ENCODE measurements at regions not wholly inside any gene's neighbourhood (a gene's known extent, or its start where the extent isn't known, plus 50 kb on each side); places are given as distances from the start of the nearest gene placed in this dataset.

- peaks cover 0 to 6% of the 10 kb centered on the region in 2 experiments; a peak in 1 of 4 replicates for H3K4me1 ChIP-seq (ENCODE audit: control insufficient read depth in 1 of 2, insufficient read depth in 2 of 2, low read length in 2 of 2)
- ATAC-seq (no peak), DNase-seq (ENCODE audit: low read depth, low spot score) (no peak)
- H3K9me2 ChIP-seq (ENCODE audit: insufficient read depth), result no peaks in the 10 kb centered on the region
- H3K36me3 ChIP-seq (ENCODE audit: control insufficient read depth in 1 of 2, insufficient read depth in 2 of 2, low read length in 2 of 2), result no peaks in the 10 kb centered on the region
- ChIA-PET POLR2A (no interaction called here), CTCF (no interaction called here), RAD21 (ENCODE audit: low non-redundant PET in 1 of 2, low total read pairs in 2 of 2, uncharacterized antibody in 2 of 2, unreplicated experiment in 2 of 2) (no interaction called here)
- no peak overlapping the region for H3K9ac ChIP-seq (ENCODE audit: low read length)
- BruUV-seq (replicated peaks), result no TSS peak
- H3K9me3 ChIP-seq (ENCODE audit: control insufficient read depth in 1 of 2, insufficient read depth in 1 of 2, low read depth in 1 of 2, low read length in 2 of 2), result no peaks in the 10 kb centered on the region
- no peak overlapping the region for H3K4me3 ChIP-seq (replicated peaks in 1 of 2; ENCODE audit: low read depth in 1 of 2, low read length in 2 of 2)
- TF ChIP-seq EZH2phosphoT487 (IDR thresholded peaks at IDR 0.05; ENCODE audit: borderline replicate concordance), result no peak
- no peak for TF ChIP-seq ZBTB33 (IDR thresholded peaks at IDR 0.05; ENCODE audit: extremely low read depth, insufficient replicate concordance, low read length)
- TF ChIP-seq JUND (IDR thresholded peaks at IDR 0.05), result no peak
- TF ChIP-seq REST (IDR thresholded peaks at IDR 0.05; ENCODE audit: low read depth), result no peak
- TF ChIP-seq CEBPB (IDR thresholded peaks at IDR 0.05; ENCODE audit: low read depth), result no peak
- TF ChIP-seq FOSL1 (IDR thresholded peaks at IDR 0.05; ENCODE audit: low read depth), result no peak
- no peak for TF ChIP-seq CBX3 (IDR thresholded peaks at IDR 0.05; ENCODE audit: low read depth)
- no peak for TF ChIP-seq ATF3 (IDR thresholded peaks at IDR 0.05)
- H4K20me1 ChIP-seq (ENCODE audit: insufficient read depth), result no peaks in the 10 kb centered on the region
- no peak overlapping the region for H3K4me2 ChIP-seq (ENCODE audit: low read length)
- H2AFZ ChIP-seq (ENCODE audit: low read depth, low read length, poor library complexity, severe bottlenecking), result no peak overlapping the region
- no peaks in the 10 kb centered on the region for H3K27me3 ChIP-seq (ENCODE audit: insufficient read depth, low read length)
- H3K79me2 ChIP-seq (ENCODE audit: insufficient read depth, low read length), result no peaks in the 10 kb centered on the region
- no peak overlapping the region for H3K27ac ChIP-seq (ENCODE audit: low read depth, low read length)
- intact Hi-C loops (cut with micrococcal nuclease), result no loop called here
Observed at GRCh38 chr1:78280626-78281025, 210.1 kb upstream of the PTGFR start.

All from HCT116 (cell line).